GM12873 (cell line): ENCODE measurements at regions not wholly inside any gene's neighbourhood (a gene's known extent, or its start where the extent isn't known, plus 50 kb on each side); places are given as distances from the start of the nearest gene placed in this dataset.

Experiments used
- CTCF ChIP-seq: IDR thresholded peaks from 2 replicates; pipeline ENCODE4 v1.5.1; 2012; ENCODE audit warnings: low read depth, mild to moderate bottlenecking, moderate library complexity, low read length, control low read depth; ENCODE audit not compliant: insufficient read depth; ENCODE audit errors: missing control alignments

- TF ChIP-seq CTCF: no peak
Measured at GRCh38 chr2:12953596-12953995, 236.9 kb downstream of the TRIB2 start.

- no peak for TF ChIP-seq CTCF
Measured at GRCh38 chr2:12955864-12956263, 239.1 kb downstream of the TRIB2 start.

DNA sequence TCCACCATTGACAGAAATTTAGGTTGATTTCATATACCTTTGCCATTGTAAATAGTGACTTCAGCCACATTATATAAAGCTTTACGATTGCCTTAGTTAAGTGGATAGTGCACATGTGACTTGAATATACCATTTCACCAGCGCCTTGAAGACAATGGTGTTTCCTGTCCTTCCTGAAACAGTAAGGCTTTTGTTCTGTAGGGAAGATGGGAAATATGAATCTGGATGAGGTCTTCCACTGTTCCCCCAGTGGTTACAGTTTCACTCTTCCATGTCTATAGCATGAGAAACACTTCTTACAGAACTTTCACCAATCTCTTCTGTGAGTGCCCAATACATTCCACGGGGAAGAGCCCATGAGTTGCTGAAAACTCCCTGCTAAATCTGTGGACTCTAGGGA, 240.5 kb downstream of the TRIB2 start:
- no peak for TF ChIP-seq CTCF

DNA sequence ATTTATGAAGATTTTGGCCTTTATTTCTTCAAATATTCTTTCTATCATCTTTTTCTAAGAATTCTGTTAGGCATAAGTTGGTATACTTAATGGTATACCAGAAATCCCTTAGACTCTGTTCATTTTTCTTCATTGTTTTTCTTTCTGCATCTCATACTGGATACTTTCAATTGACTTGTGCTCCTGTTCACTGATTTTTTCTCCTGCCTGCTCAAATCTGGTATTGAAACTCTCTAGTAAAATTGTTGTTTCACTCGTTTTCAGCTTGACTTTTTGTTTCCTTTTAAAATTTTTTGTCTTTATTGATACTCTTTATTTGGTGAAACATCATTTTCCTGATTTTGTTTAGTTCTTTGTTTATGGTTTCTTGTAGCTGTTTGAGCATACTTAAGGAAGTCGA, 243.2 kb downstream of the TRIB2 start:
- TF ChIP-seq CTCF: no peak

DNA sequence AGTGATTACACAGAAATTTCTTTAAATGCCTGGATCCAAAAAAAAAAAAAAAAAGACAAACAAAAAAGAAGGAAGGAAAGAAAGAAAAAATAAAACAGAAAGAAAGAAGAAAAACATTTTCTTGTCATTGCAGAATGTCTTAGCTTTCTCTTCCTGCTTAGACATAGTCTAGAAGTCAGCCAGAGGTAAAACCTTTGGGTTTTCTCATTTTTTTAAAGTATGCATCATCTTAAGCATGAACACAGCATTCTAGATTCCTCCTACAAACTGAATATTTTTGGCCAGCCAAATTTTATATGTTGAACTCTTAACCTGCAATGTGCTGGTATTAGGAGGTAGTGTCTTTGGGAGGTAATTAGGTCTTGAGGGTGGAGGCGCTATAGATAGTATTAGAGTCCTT, 243.9 kb downstream of the TRIB2 start:
- no peak for TF ChIP-seq CTCF

GRCh38 chr2:12964904-12965539, 248.3 kb downstream of the TRIB2 start:
- no peak for TF ChIP-seq CTCF

GRCh38 chr2:12965540-12966269, 249.0 kb downstream of the TRIB2 start:
- TF ChIP-seq CTCF: no peak
